HG02870 (cell line): ENCODE measurements at regions not wholly inside any gene's neighbourhood (a gene's known extent, or its start where the extent isn't known, plus 50 kb on each side); places are given as distances from the start of the nearest gene placed in this dataset.

Experiments
- ATAC-seq: cut with Tn5 transposase; IDR thresholded peaks from one replicate; pipeline ENCODE4 v1.9.1; 2021; ENCODE audit warnings: mild to moderate bottlenecking, moderate library complexity; ENCODE audit not compliant: unreplicated experiment

DNA sequence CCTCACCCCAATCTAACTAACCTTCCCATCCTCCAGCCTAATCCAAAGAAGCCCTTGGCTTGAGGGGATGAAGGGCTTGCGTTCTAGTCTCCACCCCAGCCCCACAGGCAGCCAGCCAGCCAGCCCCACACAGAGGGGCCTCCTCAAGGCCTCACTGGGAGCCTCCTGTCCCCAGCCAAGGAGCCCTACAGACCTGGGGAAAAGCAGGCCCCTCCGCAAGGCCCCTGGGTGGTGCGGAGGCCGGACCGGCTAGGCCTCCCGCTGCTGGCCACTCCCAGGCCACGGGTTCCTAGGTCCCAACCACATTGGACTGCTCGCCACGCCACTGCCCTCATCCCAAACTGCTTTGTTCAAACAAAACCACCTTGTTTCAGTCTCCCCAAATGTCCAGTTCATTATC, 78.0 kb downstream of the ZIC5 start:
- ATAC-seq, result no peak

DNA sequence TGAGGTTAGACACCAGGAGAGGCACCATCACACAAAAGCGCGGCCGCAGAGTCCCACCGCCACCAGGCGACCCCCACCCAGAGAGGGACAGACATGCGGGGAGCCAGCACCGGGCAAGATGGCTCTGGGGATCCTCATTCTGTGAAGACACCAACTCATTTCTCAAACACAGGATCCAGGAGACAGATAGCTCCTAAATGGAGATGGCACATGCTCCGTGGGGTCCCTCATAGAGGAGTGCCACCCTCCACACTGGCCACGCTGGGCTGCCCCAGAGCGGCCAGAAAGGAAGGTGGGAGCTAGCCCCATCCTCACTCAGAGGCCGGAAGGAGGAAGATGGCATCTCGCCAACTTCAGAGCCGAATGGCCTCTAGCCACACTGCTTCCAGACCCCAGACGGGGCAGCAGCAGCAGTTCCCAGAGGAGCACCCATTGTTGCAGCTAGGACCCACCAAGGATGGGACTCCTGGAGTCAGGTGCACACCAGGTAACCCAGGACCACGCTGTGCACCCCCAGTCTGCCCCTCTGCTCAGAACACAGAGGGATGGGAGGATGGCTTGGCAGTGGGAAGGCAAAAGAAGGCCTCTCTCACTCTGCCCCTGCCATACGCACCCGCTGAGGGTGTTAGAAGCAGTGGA, 78.6 kb downstream of the ZIC5 start:
- no peak for ATAC-seq

DNA sequence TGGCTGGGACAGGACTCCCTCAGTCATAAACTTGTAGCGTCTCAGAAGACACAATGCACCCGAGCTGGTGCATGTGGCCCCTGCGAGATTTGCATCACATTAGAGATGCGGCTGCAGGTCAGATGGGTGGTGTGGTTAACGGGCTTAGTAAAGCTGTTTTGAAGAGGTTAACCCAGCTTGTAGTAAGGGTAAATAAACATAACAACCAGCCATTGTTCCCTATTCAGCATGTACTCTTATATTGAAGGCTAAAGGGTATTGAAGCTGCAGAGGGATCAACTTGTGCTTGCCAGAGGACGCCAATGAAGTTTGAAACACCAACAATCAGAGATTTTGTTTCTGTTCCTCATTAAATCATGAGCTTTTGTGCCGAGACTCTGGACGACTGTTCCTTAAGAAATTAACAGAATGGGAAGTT, 79.4 kb downstream of the ZIC5 start:
- ATAC-seq, result no peak

DNA sequence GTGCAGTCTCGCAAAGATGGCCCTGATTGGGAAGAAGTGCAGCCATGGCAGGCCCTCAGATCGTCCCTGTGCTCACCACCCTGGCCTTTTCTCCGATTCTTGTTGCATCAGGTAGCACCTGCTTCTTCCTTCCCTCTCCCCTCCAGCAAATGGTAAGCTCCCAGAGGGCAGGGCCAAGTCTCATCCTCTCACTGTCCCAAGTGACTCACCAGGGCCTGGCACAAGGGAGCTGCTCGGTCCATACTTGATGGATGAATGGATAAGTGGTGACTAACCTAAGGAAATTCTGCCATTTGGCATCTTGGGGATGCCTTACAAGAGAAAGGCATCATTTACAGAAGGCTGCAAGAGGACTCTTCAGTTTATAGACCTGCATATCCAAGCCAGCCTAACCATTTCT, 84.9 kb downstream of the ZIC5 start:
- ATAC-seq, result no peak

DNA sequence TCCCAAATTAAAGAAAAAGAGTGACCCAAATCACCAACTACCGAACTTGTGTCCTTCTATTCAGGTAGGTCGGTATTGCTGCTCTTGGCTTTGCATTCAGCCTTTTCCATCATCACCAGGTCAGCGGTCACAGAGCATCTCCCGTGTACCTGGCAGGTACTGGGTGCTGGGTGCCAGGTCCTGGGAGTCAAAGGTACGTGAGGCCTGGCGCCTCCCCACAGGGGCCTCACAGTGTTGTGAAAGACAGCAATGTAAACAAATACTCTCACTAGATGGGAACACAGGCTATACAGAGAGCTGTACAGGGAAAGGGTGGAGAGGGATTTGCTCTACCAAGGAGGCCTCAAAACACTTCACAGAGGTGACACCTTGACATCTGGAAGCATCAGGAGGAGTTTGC, 86.7 kb downstream of the ZIC5 start:
- no peak for ATAC-seq

DNA sequence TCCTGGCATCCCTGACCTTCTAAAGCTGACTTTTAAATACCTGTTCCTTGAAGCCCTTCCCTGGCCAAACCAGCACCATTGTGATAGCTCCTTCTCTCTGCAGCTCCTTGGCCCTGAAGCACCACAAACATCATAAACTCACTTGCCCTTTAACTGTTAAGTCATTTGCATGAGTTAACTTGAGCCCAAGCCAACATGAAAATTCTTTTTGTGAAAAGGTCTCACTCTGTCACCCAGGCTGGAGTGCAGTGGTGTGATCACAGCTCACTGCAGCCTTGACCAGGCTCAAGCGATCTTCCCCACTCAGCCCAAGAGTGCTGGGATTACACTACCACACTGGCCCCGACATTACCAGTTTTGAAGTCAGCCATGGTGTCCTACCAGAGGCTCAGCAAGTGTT, 87.8 kb downstream of the ZIC5 start:
- ATAC-seq, result no peak

DNA sequence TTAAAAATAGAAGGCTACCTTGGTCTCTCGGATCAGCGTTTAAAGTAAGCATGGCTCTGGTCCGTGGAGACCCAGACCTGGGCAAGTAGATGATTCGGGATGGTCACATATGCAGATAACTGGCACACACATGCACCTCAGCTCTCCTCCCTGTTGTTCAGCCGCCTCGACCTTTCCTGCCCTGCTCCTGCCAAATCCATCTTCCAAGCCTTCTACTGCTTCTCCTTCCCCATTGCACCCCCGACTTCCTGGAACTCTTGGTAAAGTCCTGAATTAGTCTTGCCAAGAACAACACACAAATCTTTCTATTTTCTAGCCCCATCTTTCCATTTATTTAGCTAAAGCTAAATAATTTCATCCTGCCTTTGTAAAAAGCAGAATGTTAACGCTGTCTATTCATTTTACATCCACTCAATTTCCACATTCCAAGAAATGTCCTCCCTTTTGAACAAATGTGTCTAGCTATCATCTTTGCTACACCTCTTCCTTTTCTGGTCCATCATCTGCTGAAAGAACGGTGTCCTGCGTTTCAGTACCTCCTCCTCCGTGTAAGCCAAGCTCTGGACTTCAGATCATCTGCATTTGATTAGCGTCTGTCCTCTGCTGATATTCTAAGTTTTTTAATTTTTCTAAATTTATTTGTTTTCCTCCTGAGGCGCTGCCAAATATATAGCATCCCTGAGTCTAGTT, 92.5 kb downstream of the ZIC5 start:
- no peak for ATAC-seq

DNA sequence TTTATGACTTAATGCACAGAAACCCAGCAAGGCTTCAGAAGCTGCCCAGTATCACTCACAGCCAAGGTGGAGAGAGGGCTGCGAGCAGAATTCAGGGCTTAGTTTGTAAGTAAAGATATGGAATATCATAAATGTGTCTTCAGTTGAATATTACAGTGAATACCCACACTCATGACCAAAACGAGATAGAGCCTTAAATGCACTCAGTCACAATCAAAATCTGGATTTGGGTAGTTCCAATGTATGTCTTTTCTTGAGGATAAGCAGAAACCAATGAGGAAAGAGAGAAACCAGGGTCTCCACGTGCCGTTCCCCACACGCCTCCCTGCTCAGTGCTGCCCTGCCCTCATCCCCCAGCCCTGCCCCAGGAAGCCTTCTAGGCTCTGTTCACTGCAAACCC, 94.9 kb downstream of the ZIC5 start:
- ATAC-seq, result no peak

DNA sequence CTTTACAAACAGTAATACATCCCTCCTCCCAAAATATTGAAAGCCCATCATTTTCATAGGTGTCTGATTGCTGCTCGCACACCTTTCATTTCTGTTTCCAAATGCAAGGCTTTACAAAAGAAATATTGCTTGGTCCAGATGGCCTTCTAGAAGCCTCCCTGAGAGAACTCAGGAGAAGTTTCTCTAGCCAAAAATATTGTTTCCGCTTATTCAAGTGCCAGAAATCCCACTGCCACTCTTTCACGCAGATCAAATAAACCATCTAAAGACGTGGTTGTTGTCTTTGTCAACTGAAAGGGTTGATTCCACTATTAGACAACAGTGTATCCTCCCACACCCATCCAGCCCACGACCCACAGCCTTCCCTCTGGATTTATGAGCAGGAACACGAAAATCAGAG, 96.2 kb downstream of the ZIC5 start:
- ATAC-seq, result no peak

DNA sequence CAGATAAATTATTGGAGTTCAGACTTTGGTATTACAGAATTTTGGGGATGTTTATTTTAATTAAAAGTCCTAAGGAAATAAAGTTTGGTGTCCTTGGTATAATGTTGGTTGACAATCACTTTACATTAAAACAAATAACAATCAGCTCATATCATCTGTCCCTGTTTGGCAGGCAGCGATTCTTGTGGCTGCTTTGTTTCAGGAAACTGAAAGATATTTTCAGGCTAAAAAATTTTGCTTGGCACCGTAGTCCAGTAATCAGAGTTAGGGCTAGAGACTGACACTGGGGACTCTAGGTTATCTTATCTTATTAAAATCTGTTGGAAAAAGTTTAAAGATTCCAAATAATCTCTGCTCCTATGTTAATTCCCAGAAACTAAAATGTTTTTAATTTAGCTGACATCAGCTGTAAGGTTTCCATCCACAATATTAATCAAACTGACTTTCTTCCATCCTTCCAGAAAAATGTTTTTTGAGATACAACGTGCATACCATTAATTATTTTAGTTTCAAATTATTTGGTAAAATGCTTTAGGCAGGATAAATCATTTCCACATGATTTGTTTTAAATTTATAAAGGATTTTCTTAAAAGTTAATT, 97.6 kb downstream of the ZIC5 start:
- ATAC-seq, result no peak

DNA sequence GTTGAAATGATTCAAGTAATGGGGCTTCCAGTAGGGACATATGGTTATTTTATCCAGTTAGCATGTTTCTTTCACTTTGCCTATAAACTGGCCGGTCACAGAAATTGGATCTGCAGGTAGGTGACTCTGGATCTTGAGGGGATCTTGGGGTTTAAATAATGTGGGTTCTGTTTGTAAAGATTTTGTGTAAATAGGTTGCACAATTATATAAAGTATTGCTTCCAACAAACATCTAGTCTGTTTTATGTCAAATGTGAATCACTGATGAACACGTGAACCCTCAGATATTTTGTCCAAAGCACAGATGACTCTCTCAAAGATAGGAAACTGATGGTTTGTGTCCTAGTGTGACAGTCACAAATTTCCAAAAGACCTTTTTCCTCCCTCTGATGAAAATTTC, 98.4 kb downstream of the ZIC5 start:
- no peak for ATAC-seq

DNA sequence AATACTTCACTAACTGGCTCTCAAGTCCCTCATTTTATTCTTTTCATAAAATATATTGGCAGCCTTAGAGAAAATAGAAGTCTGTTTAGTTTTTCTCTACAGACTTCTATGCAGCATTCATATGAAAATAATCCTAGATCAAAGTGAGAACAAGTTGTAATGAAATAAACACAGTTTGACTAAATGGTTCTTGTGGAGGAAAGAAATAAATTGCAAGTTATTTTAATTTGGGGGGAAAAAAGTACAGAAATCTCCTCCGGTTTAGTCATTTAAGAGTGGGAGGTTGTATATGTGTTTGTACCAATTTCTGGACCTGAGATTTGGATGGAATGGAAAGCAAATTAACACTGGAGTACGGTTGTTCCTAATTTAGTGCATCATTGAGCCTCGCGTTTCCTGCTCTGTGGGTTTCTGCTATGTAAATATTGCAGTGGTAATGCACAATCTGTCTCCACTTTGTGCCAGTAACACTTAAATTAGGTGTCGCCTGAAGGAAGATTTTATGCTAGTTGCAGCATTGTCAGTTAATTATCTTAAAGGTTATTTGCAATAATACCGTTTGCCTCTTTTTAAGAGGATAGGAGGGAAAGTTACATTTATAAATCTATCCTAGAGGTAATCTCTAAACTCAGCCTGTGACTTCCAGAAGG, 100.2 kb downstream of the ZIC5 start:
- no peak for ATAC-seq

DNA sequence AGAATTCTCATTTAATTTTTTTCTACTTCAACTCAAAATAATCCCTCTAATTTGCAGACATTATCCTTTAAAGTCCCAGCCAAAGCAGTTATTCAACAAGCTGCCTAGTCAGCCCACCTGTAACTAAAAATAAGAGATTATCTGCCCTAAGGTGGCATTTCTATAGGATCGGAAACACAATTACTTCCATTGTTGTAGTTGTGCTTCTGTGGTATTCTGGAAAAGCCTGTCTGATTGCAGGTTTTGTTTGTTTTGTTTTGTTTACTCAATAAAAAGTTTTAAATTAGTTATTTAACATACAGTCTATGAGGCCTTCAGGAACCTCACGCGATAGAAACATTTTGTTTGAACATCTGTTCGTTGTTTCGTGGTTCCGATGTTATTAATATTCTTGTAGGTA, 101.0 kb downstream of the ZIC5 start:
- ATAC-seq, result no peak

DNA sequence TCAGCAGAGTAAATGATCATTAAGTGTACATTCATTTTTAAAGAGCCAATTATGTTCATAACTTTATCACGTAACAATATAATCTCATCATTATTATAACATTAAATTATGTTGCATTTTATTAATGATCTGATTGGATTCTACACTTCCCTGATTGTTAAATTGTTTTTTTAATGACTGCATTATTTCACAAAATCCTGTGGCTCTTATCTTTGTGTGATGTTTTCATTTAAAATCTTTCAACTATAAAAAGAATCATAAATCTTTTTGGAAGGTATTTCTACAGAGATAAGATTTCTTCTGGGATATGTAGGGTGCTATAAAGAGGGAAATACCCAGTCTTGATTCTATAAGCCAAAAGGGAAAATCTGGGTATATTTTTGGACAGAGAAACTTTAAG, 101.7 kb downstream of the ZIC5 start:
- ATAC-seq, result no peak

DNA sequence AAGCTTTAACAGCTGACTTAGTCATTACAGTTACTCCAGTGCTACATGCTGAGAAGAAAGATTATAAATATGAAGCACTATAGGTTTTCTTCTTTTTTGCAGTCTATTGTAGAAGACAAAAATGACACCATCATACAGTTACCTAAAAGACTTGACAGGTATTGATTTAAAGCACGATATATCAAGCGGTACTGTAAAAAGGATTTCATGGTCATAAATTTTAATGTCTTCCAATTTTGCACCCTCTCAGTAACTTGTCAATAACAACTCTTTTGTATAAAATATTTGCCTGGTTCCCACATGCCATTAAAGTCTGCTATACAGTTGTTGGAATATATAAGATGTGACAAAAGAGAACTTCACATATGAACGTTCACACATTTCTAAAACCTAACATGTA, 102.8 kb downstream of the ZIC5 start:
- no peak for ATAC-seq

DNA sequence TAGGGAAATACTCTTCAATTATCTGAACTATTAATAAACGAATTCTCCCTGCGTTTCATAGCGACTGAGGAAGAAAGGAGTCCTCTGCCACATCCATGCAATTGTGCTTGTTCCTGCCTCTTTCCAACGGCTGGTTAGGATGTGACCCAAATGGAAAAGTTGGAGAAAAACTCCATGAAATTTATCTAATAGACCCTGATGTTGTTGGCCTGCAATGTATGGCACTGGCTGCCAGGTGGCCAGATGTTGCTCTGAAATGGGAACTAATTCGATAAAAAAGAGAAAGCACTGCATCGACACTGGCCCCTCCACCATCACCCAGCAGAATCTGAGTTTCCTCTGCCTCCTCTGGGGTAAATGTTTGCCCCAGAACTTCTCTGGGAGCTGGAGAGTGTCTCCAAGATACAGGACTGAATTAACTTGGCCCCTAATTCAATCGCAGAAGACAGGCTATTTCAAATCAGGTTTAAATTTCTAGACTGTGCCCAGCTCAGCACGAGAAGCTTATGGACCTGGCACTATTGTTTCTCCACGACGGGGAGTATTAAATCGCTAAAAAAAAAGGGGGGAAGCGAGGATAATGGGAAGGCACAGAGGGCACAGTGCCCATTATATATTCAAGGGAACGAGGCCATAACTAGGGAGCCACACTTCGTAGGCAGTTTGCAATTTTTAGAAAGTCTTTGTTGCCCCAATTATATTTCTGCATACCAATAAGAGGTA, 103.9 kb downstream of the ZIC5 start:
- ATAC-seq, result no peak

DNA sequence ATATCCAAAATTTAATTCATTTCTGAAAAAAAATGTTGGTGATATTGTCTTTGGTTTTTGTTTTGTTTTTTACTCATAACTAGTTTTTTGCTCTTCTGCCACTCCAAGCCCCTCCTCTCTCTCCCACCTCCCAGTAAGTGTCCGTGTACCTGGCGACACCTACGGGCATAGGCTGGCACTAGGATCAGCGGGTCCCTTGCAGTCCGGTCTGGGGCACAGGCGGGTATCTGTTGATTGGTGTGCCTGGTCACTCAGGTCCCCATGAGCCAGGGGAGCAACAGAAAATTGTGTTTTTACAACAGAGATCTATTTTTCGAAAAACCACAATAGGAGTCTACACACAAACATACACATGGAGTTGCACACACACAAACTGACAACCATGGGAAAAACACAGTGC, 104.8 kb downstream of the ZIC5 start:
- ATAC-seq, result no peak

DNA sequence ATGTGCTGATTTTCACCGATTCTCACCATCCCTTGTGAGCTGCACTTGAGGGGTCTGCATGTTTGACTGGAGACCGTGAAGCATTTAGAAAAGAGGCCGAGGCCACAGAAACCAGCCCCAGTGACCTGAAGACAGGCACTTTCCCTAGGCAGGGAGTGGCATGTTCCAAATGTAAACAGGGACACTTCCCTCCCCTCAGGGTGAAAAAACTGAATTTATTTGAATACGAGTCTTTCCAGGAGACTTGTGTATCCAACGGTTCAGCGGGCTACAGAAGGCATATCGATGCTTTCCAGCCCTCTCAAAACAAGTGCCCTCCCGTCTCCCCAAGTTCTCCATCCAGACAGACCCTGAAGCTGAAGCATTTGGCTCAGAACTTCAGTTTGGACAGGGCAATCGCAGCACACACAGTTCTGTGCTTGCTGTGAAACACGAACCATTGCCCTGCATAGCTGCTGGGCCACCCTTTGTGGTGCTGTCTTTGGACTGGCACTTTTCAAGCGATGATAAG, 106.1 kb downstream of the ZIC5 start:
- ATAC-seq, result no peak

DNA sequence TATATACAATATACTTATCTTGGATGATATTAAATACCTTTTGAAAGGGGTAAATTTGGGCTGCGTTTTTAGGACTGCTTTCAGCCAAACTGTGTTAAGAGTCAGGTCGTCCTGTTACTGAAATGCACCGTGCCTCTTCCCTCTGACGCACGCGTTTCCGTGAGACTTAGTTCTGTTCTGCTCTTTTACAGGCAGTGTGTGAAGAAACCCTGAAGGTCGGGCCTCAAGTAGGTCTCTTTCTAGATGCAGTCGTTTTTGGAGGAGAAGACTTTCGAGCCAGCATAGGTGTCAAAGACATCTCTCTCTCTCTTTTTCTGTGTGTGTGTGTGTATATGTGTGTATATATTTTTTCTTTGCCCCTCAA, 107.0 kb downstream of the ZIC5 start:
- ATAC-seq, result no peak

DNA sequence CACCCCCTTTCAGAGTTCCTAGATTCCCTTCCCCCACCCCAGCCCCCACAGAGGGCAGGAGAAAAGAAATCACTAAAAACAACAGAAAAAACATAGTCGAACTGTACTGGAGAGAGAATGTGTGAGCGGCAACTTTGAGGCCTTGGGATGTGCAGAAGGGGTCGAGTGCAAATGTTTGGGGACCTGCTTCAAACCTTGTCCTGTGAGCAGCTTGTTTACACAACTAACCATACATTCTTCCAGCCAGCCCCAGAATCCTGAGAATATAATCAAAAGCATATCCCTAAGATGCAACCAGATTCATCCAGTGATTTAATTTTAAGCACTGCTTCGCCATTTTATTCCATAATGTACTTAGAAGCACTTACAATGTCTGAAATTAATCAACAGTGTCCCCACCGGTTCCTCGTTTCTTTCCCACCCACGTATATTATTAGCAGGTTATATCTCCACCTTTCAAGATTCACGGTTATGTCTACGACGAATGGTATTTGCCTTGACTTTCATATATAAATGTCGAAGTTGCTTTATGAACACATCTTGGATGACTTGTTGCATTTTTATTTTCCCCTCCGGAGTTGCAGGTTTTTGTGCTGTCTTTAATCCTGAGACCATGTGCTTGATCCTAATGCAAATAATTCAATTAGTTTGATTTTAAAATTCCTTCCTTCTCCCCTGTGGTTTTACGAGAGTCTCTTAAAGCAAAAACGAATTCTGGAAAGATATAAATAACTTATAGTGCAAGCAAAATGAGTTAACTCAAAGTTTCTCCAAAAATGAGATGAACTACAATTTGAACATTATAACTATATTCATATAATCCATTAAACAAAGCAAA, 107.6 kb downstream of the ZIC5 start:
- no peak for ATAC-seq
